Left lung (tissue), 4 donors: ENCODE measurements at regions not wholly inside any gene's neighbourhood (a gene's known extent, or its start where the extent isn't known, plus 50 kb on each side); places are given as distances from the start of the nearest gene placed in this dataset.

Source experiments
- ATAC-seq: fragments of 200-7000 bp; cut with Tn5 transposase; one replicate; pipeline ENCODE4 v1.9.1; 2020; ENCODE audit warnings: moderate library complexity
- DNase-seq, 4 donors: peaks; one replicate each; pipeline ENCODE4 v3.0.0-alpha.2; 2013 to 2020
- H3K27ac ChIP-seq, 2 donors: fragments of 200-600 bp; sonication (generic) in 1 of 2; one replicate each; pipeline versions ENCODE4 v1.5.0 to v1.8.0; 2020 to 2021
- H3K27me3 ChIP-seq, 2 donors: fragments of 200-600 bp; sonication (generic) in 1 of 2; one replicate each; pipeline versions ENCODE4 v1.5.0 to v1.8.0; 2020 to 2021
- H3K36me3 ChIP-seq, 2 donors: fragments of 200-600 bp; sonication (generic) in 1 of 2; one replicate each; pipeline versions ENCODE4 v1.5.0 to v1.8.0; 2020 to 2021
- H3K4me1 ChIP-seq, 2 donors: fragments of 200-600 bp; one replicate each; pipeline ENCODE4 v1.8.0; 2021
- H3K4me3 ChIP-seq, 2 donors: fragments of 200-600 bp; sonication (generic) in 1 of 2; one replicate each; pipeline versions ENCODE4 v1.5.0 to v1.8.0; 2020 to 2021; ENCODE audit warnings: mild to moderate bottlenecking in 1 of 2
- H3K9me3 ChIP-seq, 2 donors: fragments of 200-600 bp; sonication (generic) in 1 of 2; one replicate each; pipeline versions ENCODE4 v1.5.0 to v1.8.0; 2020 to 2021
- CTCF ChIP-seq, 2 donors: fragments of 200-600 bp; sonication (generic) in 1 of 2; IDR thresholded peaks; one replicate each; pipeline versions ENCODE4 v1.5.0 to v1.8.0; 2021; ENCODE audit warnings: antibody characterized with exemption in 2 of 2
- intact Hi-C, 2 donors: fragments of 100-400 bp; cut with DNase I; formaldehyde crosslinking; loops; one replicate each; pipeline versions ENCODE4 v1.11.2 to v1.14.2; 2022
- donor health status: DM: no; HTN: yes; CAD: no.
- donor health status: DM: no; HTN: no; CAD: no.

GRCh38 chr1:232385221-232385620 is 244.7 kb downstream of the SIPA1L2 start:
- Histone ChIP-seq H3K4me1 (no peaks in the 10 kb centered on the region), H3K36me3 (no peaks in the 10 kb centered on the region), H3K27me3 (no peaks in the 10 kb centered on the region), H3K27ac (no peak overlapping the region), H3K9me3 (no peaks in the 10 kb centered on the region), H3K4me3 (no peak overlapping the region)
- TF ChIP-seq CTCF (IDR thresholded peaks at IDR 0.05), result no peak
- intact Hi-C loops, result no loop called here
- ATAC-seq, result peak; percentile 54
- no peak for DNase-seq

- no peaks in the 10 kb centered on the region for H3K36me3 ChIP-seq
- no peak for ATAC-seq
- no peak for DNase-seq
- intact Hi-C loops, result no loop called here
- H3K4me3 ChIP-seq, result no peak overlapping the region
- no peak overlapping the region for H3K27ac ChIP-seq
- no peak for TF ChIP-seq CTCF (IDR thresholded peaks at IDR 0.05)
- H3K4me1 ChIP-seq, result no peaks in the 10 kb centered on the region
- no peaks in the 10 kb centered on the region for H3K27me3 ChIP-seq
- H3K9me3 ChIP-seq, result no peaks in the 10 kb centered on the region
Observed at GRCh38 chr1:232384171-232384883, 245.6 kb downstream of the SIPA1L2 start.

- ATAC-seq, result no peak
- TF ChIP-seq CTCF (IDR thresholded peaks at IDR 0.05), result no peak
Observed at GRCh38 chr1:232383455-232384123, 246.3 kb downstream of the SIPA1L2 start.

GRCh38 chr1:232382671-232383070 is 247.3 kb downstream of the SIPA1L2 start:
- DNase-seq, result no peak
- intact Hi-C loops, result no loop called here
- no peak overlapping the region for H3K4me3 ChIP-seq
- no peak for TF ChIP-seq CTCF (IDR thresholded peaks at IDR 0.05)
- H3K9me3 ChIP-seq, result no peaks in the 10 kb centered on the region
- no peaks in the 10 kb centered on the region for H3K27me3 ChIP-seq
- H3K27ac ChIP-seq, result no peak overlapping the region
- no peaks in the 10 kb centered on the region for H3K36me3 ChIP-seq
- ATAC-seq, result peak; percentile 16
- H3K4me1 ChIP-seq, result no peaks in the 10 kb centered on the region

More at GRCh38 chr1:232383455-232384123, 246.3 kb downstream of the SIPA1L2 start:
- H3K9me3 ChIP-seq, result no peaks in the 10 kb centered on the region
- DNase-seq, result no peak
- H3K27ac ChIP-seq, result no peak overlapping the region
- no peak overlapping the region for H3K4me3 ChIP-seq
- H3K36me3 ChIP-seq, result no peaks in the 10 kb centered on the region
- H3K4me1 ChIP-seq, result no peaks in the 10 kb centered on the region
- intact Hi-C loops, result no loop called here
- H3K27me3 ChIP-seq, result no peaks in the 10 kb centered on the region

GRCh38 chr1:232381394-232382100 is 248.4 kb downstream of the SIPA1L2 start:
- no peak for TF ChIP-seq CTCF (IDR thresholded peaks at IDR 0.05)
- H3K36me3 ChIP-seq, result no peaks in the 10 kb centered on the region
- H3K4me1 ChIP-seq, result no peaks in the 10 kb centered on the region
- no peaks in the 10 kb centered on the region for H3K9me3 ChIP-seq
- no peak overlapping the region for H3K4me3 ChIP-seq
- no peak overlapping the region for H3K27ac ChIP-seq
- ATAC-seq, result no peak
- DNase-seq, result peak in 2 of 4 donors; percentile 23
- no peaks in the 10 kb centered on the region for H3K27me3 ChIP-seq
- intact Hi-C loops, result no loop called here
